ENCODE measurements at regions not wholly inside any gene's neighbourhood (a gene's known extent, or its start where the extent isn't known, plus 50 kb on each side); places are given as distances from the start of the nearest gene placed in this dataset.

GRCh38 chr10:4177791-4178190 lies 392.8 kb upstream of the KLF6 start:
- no peak overlapping the region for H3K27ac ChIP-seq
- H3K4me1 ChIP-seq (ENCODE audit: control insufficient read depth in 1 of 2, low read depth in 2 of 2) = peaks cover 0 to 26% of the 10 kb centered on the region in 2 donors
- H3K36me3 ChIP-seq = no peaks in the 10 kb centered on the region
- H3K4me3 ChIP-seq = peak overlapping the region; percentile 14
- no peak for ATAC-seq (ENCODE audit: insufficient number of reproducible peaks, low FRiP score, low read depth)
- H3K9me3 ChIP-seq = no peaks in the 10 kb centered on the region
- H3K27me3 ChIP-seq (replicated peaks; ENCODE audit: insufficient read depth) = no peaks in the 10 kb centered on the region
- no peak for TF ChIP-seq CTCF (IDR thresholded peaks at IDR 0.05)
- DNase-seq (ENCODE audit: low spot score) = no peak

- no peaks in the 10 kb centered on the region for H3K36me3 ChIP-seq
- H3K9me3 ChIP-seq = no peaks in the 10 kb centered on the region
- H3K4me3 ChIP-seq = no peak overlapping the region
- ATAC-seq (ENCODE audit: insufficient number of reproducible peaks, low FRiP score, low read depth) (no peak), DNase-seq (ENCODE audit: low spot score) (no peak)
- no peaks in the 10 kb centered on the region for H3K27me3 ChIP-seq (replicated peaks; ENCODE audit: insufficient read depth)
- peak overlapping the region in 1 of 2 donors; percentile 11 for H3K27ac ChIP-seq
- peaks cover 0 to 26% of the 10 kb centered on the region in 2 donors for H3K4me1 ChIP-seq (ENCODE audit: control insufficient read depth in 1 of 2, low read depth in 2 of 2)
- no peak for TF ChIP-seq CTCF (IDR thresholded peaks at IDR 0.05)
Observed at GRCh38 chr10:4176500-4177281, 391.7 kb upstream of the KLF6 start.

- Histone ChIP-seq H3K4me3 (no peak overlapping the region), H3K27me3 (replicated peaks; ENCODE audit: insufficient read depth) (no peaks in the 10 kb centered on the region), H3K36me3 (no peaks in the 10 kb centered on the region), H3K27ac (no peak overlapping the region), H3K9me3 (no peaks in the 10 kb centered on the region), H3K4me1 (ENCODE audit: control insufficient read depth in 1 of 2, low read depth in 2 of 2) (peaks cover 0 to 26% of the 10 kb centered on the region in 2 donors)
- TF ChIP-seq CTCF (IDR thresholded peaks at IDR 0.05) = no peak
- ATAC-seq (ENCODE audit: insufficient number of reproducible peaks, low FRiP score, low read depth) (no peak), DNase-seq (ENCODE audit: low spot score) (no peak)
Observed at GRCh38 chr10:4174197-4174596, 389.2 kb upstream of the KLF6 start.

DNA sequence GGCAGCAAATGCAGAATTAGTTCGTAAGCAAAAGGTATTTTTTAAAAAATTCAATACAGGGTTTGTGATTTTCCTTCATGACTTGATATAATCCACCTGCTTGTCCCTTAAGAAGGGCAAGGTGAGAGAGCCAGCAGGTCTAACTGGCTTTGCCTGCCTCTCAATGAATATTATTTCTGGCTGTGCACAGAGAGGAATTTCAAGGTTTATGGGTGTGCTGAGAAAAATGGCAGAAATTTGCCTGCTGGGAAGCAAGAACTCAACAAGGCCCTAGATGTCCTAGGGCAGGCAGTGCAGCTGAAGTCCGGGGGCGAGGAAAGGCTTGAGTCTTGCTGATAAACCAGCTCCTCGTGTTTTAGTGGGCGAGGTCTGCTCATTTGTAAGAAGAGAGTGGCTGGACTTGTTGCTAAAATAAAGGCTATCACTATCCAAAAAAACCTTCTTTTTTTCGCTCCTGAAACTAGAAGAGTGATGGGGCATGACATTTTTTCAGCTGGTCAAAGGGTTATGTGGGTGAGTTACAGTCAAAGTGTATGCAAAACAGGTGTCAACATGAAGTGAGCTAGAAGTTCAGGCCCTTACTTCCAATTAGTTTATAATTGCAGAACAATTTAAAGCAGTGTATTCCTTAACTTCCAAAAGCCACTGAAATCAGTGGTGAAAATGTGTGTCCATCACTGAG lies 385.8 kb upstream of the KLF6 start:
- DNase-seq (ENCODE audit: low spot score) = no peak

More for the DNA sequence above, 385.8 kb upstream of the KLF6 start:
- no peaks in the 10 kb centered on the region for H3K27me3 ChIP-seq (replicated peaks; ENCODE audit: insufficient read depth)
- H3K36me3 ChIP-seq = no peaks in the 10 kb centered on the region
- H3K4me3 ChIP-seq = no peak overlapping the region
- no peak for TF ChIP-seq CTCF (IDR thresholded peaks at IDR 0.05)
- ATAC-seq (ENCODE audit: insufficient number of reproducible peaks, low FRiP score, low read depth) = no peak
- no peaks in the 10 kb centered on the region for H3K9me3 ChIP-seq
- no peak overlapping the region for H3K27ac ChIP-seq
- H3K4me1 ChIP-seq (ENCODE audit: control insufficient read depth in 1 of 2, low read depth in 2 of 2) = peaks cover 0 to 5% of the 10 kb centered on the region in 2 donors
